Activated naive CD8-positive, alpha-beta T cell treated with anti-CD3 and anti-CD28 coated beads, Interleukin-2, amount 50 U/mL, for 24 hours (primary cell): ENCODE measurements at regions not wholly inside any gene's neighbourhood (a gene's known extent, or its start where the extent isn't known, plus 50 kb on each side); places are given as distances from the start of the nearest gene placed in this dataset.
A peak's percentile ranks its signal among the peaks of the same experiment; 100 is the strongest.

Experiments
- ATAC-seq: fragments of 150-1000 bp; cut with Tn5 transposase; one replicate; pipeline ENCODE4 v1.10.0; 2021
- DNase-seq: peaks from one replicate; pipeline ENCODE4 v3.0.0; 2021
- H3K27ac Mint-ChIP-seq: one replicate; pipeline ENCODE4 v1.8.0; 2021; ENCODE audit warnings: mild to moderate bottlenecking, mixed read lengths
- H3K27me3 Mint-ChIP-seq: one replicate; pipeline ENCODE4 v1.8.0; 2021; ENCODE audit warnings: mixed read lengths
- H3K36me3 Mint-ChIP-seq: one replicate; pipeline ENCODE4 v1.8.0; 2021; ENCODE audit warnings: low read depth, mixed read lengths
- H3K4me1 Mint-ChIP-seq: one replicate; pipeline ENCODE4 v1.8.0; 2021; ENCODE audit warnings: mixed read lengths
- H3K4me3 Mint-ChIP-seq: one replicate; pipeline ENCODE4 v1.8.0; 2021; ENCODE audit warnings: mild to moderate bottlenecking, moderate library complexity, mixed read lengths
- H3K9me3 Mint-ChIP-seq: one replicate; pipeline ENCODE4 v1.8.0; 2021; ENCODE audit warnings: mixed read lengths

- peaks cover 2% of the 10 kb centered on the region for H3K4me1 Mint-ChIP-seq
- no peaks in the 10 kb centered on the region for H3K9me3 Mint-ChIP-seq
- DNase-seq (no peak), ATAC-seq (no peak)
- no peak overlapping the region for H3K27ac Mint-ChIP-seq
- no peaks in the 10 kb centered on the region for H3K36me3 Mint-ChIP-seq
- no peaks in the 10 kb centered on the region for H3K27me3 Mint-ChIP-seq
- no peak overlapping the region for H3K4me3 Mint-ChIP-seq
Observed at GRCh38 chr6:26149240-26149639, 62.0 kb downstream of the HFE start.

GRCh38 chr6:26152226-26153101 is 65.2 kb downstream of the HFE start:
- Mint-ChIP-seq H3K4me3 (no peak overlapping the region), H3K4me1 (peaks cover 17% of the 10 kb centered on the region)
- ATAC-seq: no peak

GRCh38 chr6:26155061-26155930 is 68.1 kb downstream of the HFE start:
- peak; percentile 45 for DNase-seq
- peaks cover 7% of the 10 kb centered on the region for H3K36me3 Mint-ChIP-seq
- H3K9me3 Mint-ChIP-seq: no peaks in the 10 kb centered on the region
- H3K4me1 Mint-ChIP-seq: peaks cover 38% of the 10 kb centered on the region
- H3K27me3 Mint-ChIP-seq: no peaks in the 10 kb centered on the region
- ATAC-seq: no peak
- H3K27ac Mint-ChIP-seq: peak overlapping the region; percentile 96
- H3K4me3 Mint-ChIP-seq: peak overlapping the region; percentile 88

More at GRCh38 chr6:26152226-26153101, 65.2 kb downstream of the HFE start:
- H3K36me3 Mint-ChIP-seq: no peaks in the 10 kb centered on the region
- no peak overlapping the region for H3K27ac Mint-ChIP-seq
- DNase-seq: no peak
- H3K9me3 Mint-ChIP-seq: no peaks in the 10 kb centered on the region
- no peaks in the 10 kb centered on the region for H3K27me3 Mint-ChIP-seq

- Mint-ChIP-seq H3K27me3 (no peaks in the 10 kb centered on the region), H3K4me3 (peak overlapping the region; percentile 88), H3K4me1 (peaks cover 47% of the 10 kb centered on the region), H3K27ac (peak overlapping the region; percentile 96), H3K9me3 (no peaks in the 10 kb centered on the region), H3K36me3 (peaks cover 8% of the 10 kb centered on the region)
- peak; percentile 88 for DNase-seq
- ATAC-seq: peak; percentile 41
Observed at GRCh38 chr6:26156105-26156849, 69.0 kb downstream of the HFE start.

GRCh38 chr6:26156850-26157250 is 69.6 kb downstream of the HFE start:
- H3K27me3 Mint-ChIP-seq: no peaks in the 10 kb centered on the region
- peak overlapping the region; percentile 96 for H3K27ac Mint-ChIP-seq
- peak; percentile 80 for DNase-seq
- H3K36me3 Mint-ChIP-seq: peaks cover 8% of the 10 kb centered on the region
- no peaks in the 10 kb centered on the region for H3K9me3 Mint-ChIP-seq
- peak overlapping the region; percentile 88 for H3K4me3 Mint-ChIP-seq
- peak; percentile 17 for ATAC-seq
- H3K4me1 Mint-ChIP-seq: peaks cover 52% of the 10 kb centered on the region

GRCh38 chr6:26157251-26158075 is 70.2 kb downstream of the HFE start:
- peaks cover 8% of the 10 kb centered on the region for H3K36me3 Mint-ChIP-seq
- no peaks in the 10 kb centered on the region for H3K9me3 Mint-ChIP-seq
- H3K4me1 Mint-ChIP-seq: peaks cover 50% of the 10 kb centered on the region
- H3K27ac Mint-ChIP-seq: peak overlapping the region; percentile 96
- ATAC-seq (peak; percentile 68), DNase-seq (peak; percentile 58)
- H3K27me3 Mint-ChIP-seq: no peaks in the 10 kb centered on the region
- H3K4me3 Mint-ChIP-seq: peak overlapping the region; percentile 88

GRCh38 chr6:26158076-26158580 is 70.9 kb downstream of the HFE start:
- peak overlapping the region; percentile 88 for H3K4me3 Mint-ChIP-seq
- peaks cover 8% of the 10 kb centered on the region for H3K36me3 Mint-ChIP-seq
- no peaks in the 10 kb centered on the region for H3K27me3 Mint-ChIP-seq
- H3K27ac Mint-ChIP-seq: peak overlapping the region; percentile 96
- DNase-seq (peak; percentile 78), ATAC-seq (peak; percentile 48)
- no peaks in the 10 kb centered on the region for H3K9me3 Mint-ChIP-seq
- H3K4me1 Mint-ChIP-seq: peaks cover 50% of the 10 kb centered on the region

- Mint-ChIP-seq H3K27ac (peak overlapping the region; percentile 96), H3K36me3 (peaks cover 8% of the 10 kb centered on the region), H3K9me3 (no peaks in the 10 kb centered on the region), H3K4me3 (peak overlapping the region; percentile 88), H3K4me1 (peaks cover 53% of the 10 kb centered on the region), H3K27me3 (no peaks in the 10 kb centered on the region)
- ATAC-seq (peak; percentile 2), DNase-seq (peak; percentile 57)
Observed at GRCh38 chr6:26158581-26159356, 71.5 kb downstream of the HFE start.

GRCh38 chr6:26159357-26160273 is 72.4 kb downstream of the HFE start:
- DNase-seq (no peak), ATAC-seq (no peak)
- Mint-ChIP-seq H3K4me1 (peaks cover 58% of the 10 kb centered on the region), H3K27ac (peak overlapping the region; percentile 96), H3K36me3 (peaks cover 8% of the 10 kb centered on the region), H3K4me3 (peak overlapping the region; percentile 88), H3K9me3 (no peaks in the 10 kb centered on the region), H3K27me3 (no peaks in the 10 kb centered on the region)

- DNase-seq: no peak
- Mint-ChIP-seq H3K27me3 (no peaks in the 10 kb centered on the region), H3K27ac (no peak overlapping the region), H3K4me3 (no peak overlapping the region), H3K4me1 (peaks cover 59% of the 10 kb centered on the region), H3K9me3 (no peaks in the 10 kb centered on the region), H3K36me3 (peaks cover 8% of the 10 kb centered on the region)
- no peak for ATAC-seq
Observed at GRCh38 chr6:26161322-26161721, 74.1 kb downstream of the HFE start.

GRCh38 chr6:26162399-26162798 is 75.2 kb downstream of the HFE start:
- Mint-ChIP-seq H3K27me3 (no peaks in the 10 kb centered on the region), H3K36me3 (peaks cover 8% of the 10 kb centered on the region), H3K9me3 (no peaks in the 10 kb centered on the region), H3K27ac (no peak overlapping the region), H3K4me3 (no peak overlapping the region), H3K4me1 (peaks cover 63% of the 10 kb centered on the region)
- DNase-seq (no peak), ATAC-seq (no peak)

GRCh38 chr6:26163427-26164119 is 76.3 kb downstream of the HFE start:
- Mint-ChIP-seq H3K9me3 (no peaks in the 10 kb centered on the region), H3K36me3 (peaks cover 2% of the 10 kb centered on the region), H3K27ac (peak overlapping the region; percentile 46), H3K27me3 (no peaks in the 10 kb centered on the region), H3K4me1 (peaks cover 52% of the 10 kb centered on the region), H3K4me3 (no peak overlapping the region)
- ATAC-seq (no peak), DNase-seq (no peak)
